T follicular helper cell (primary cell): ENCODE measurements at regions not wholly inside any gene's neighbourhood (a gene's known extent, or its start where the extent isn't known, plus 50 kb on each side); places are given as distances from the start of the nearest gene placed in this dataset.

Source experiments
- DNase-seq: peaks from one replicate; pipeline ENCODE4 v3.0.0-alpha.2; 2020; ENCODE audit warnings: low read depth

DNA sequence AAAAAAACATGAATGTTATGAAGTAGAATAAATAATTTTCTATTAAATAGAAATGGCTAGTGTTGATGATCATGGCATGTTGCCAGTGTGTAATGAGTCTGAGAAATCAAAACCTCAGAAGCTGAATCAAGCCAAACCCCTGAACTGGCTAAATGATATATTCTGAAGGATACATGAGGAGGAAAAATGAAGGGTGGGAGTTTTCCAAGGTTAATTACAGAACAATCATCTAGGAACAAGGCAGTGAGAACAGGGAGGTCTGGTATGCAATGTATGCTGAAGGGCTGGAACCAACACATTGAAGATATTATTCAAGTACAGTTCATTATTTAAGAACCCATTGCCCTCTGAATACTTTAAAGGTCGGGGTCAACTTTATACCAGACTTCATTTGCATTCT lies 309.1 kb upstream of the NRIP1 start:
- no peak for DNase-seq

DNA sequence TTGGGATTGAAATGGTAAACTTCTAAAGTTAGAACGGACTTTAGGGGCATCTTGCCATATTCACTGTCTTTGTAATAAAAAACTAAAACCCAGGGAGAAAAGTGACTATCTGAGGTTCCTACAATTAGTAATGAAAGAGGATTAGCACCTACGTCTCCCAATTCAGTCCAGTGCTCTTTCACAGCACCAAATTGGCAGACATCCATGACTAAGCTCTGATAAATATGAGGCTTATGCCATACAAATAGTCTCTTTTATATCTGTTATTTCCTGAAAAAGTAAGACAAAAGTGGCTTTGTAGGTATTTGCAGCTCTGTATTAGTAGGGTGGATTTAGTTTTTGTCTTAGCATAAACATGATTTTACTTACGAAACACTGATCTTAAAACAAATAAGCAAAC lies 315.0 kb upstream of the NRIP1 start:
- DNase-seq = no peak

DNA sequence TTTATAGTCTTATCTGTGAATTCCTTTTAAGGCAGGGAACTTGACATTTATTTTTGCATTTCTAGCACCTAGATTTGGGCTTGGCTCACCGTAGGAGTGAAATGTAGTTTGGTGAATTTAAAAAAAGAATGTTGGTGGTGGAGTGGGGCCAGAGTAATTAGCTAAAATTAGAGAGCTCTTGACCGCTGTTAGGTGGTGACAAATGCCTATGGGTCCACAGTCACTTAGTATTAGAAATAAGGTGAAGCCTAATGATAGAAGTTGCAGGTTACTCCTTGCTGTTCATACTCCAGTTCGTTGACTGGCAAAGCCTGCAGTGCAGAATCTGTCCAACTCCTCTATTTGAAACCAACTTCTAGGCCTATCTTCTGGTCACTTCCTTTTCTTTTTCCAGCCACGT lies 318.8 kb upstream of the NRIP1 start:
- DNase-seq = no peak

DNA sequence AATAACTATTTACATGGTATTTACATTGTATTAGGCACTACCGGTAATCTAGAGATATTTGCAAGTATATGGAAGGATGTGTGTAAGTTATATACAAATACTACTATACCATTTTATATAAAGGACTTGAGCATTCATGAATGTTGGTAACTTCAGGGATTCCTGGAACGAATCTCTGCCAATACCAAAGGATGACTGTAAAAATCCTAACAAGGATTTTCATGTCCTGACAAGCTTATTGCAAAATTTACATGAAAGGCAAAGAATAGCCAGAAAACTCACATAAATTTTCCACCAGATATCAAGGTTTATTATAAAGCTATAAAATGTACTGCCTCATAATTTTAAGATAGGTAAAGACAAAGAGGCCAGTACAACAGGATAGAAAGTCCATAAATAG lies 325.2 kb upstream of the NRIP1 start:
- DNase-seq = no peak

DNA sequence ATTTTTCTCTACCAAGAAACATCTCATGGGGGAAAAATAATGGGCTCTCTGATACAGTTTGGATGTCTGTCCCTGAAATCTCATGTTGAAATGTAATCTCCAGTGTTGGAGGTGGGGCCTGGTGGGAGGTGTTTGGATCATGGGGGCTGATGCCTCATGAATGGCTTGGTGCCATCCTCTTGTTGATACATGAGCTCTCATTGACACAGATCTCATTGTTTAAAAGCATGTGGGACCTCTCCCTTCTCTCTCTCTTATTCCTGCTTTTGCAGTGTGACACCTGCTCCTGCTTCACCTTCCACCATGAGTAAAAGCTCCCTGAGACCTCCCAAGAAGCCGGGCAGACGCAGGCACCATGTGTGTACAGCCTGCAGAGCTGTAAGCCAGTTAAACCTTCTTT lies 332.5 kb upstream of the NRIP1 start:
- no peak for DNase-seq

DNA sequence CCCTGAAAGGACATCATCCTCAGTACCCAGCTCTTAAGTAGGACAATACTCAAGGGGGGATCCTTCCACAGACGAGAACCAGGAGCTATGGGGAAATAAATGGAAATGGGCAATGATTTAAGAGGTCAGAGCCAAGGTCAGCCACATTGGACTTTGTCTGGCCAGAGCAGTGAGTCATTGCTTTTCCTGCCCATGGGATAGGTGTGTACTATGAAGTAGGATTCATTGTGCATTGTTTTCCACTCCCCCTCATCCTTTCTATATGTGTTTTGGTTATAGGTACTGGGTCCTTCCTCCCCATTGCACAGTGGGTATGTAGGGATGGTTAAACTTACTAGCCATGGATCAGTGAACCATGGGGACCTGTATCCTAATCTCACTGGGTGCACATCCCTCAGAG lies 328.9 kb upstream of the USP25 start:
- no peak for DNase-seq

DNA sequence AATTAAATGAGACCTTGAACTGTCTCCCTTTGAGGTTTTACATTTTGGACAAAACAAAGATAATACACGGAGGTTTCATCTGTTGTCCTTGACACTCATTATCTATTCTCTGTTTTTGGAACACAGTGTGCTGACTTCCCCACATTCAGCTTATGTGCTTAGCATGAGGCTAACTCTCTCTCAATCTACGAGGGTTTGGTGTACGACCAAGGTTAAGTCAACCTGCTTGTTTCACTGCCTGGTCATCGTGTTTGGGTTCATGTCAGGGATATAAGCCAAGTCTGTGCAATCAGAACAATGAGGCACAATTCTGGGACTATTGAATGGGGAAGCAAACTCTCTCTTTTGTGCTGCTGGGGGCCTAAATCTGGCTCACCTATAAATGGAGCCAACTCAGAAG lies 328.5 kb upstream of the USP25 start:
- DNase-seq = no peak

DNA sequence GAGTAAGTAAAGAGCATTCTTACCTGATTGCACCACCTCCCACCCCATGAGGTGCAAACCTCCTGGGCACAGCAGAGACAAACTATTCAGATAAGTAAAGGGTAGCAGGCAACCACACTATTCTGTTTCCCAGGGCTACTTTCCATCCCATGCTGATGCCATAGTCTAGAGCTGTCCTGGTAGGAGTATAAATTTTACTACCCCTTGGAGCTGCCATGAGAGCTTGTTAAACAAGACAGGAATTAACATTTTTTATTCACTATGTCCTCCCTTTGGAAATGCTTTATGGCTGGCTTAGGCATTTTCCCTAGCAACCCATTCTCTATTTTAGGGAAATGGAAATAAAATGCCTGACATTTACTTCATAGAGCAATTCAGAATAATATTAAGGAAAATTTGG lies 324.6 kb upstream of the USP25 start:
- DNase-seq = no peak

DNA sequence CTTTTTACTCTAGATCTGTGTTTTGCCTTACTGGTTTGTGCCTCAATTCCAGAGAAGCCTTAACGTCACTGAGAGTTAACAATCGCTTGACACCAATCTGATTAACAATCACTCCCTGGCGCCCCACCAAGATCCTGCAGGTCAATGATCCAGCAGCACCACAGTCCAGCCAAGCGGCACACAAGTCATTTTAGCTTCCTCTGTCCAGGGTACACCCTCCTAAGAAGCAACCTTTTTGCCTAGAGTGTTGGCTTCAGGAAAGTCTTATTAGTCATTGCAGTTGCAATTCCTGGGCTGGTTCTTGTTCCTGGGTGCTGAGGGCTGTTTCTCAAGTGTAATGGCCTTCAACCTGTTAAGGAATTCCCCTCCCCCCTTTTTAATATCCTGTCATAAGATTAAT lies 323.0 kb upstream of the USP25 start:
- DNase-seq = no peak

DNA sequence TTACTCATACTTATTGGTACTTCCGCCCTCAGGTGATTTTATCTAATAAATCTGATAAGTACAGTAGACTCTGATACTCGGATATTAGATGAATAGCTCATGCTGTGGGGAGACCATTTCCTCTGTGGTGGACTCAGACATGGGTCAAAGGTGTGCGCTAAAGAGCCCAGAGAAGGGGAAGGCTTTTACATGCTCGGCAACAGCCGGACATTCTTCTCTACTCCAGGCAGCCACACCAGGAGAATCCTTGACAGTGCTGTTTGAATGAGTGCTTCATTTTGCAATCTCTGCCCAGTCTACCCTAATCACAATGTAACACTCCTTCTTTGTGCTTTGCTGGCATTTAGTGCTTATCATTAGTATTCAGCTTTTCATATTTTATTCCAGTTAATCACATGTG lies 322.2 kb upstream of the USP25 start:
- DNase-seq = no peak

DNA sequence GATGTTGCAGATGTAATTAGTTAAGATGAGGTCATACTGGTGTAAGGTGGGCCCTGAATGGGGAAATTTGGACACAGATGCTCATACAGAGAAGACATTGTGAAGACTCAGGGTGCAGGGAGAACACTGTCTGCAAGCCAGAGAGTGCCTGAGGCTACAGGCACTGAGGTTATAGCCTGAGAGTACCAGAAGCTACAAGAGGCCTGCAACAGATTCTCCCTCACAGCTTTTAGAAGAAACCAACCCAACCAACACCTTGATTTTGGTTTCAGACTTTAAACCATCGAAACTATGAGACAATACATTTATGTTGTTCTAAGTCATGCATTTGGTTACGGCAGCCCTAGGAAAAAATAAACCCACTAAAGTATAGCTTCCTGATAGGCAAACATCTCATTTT lies 321.7 kb upstream of the USP25 start:
- no peak for DNase-seq

DNA sequence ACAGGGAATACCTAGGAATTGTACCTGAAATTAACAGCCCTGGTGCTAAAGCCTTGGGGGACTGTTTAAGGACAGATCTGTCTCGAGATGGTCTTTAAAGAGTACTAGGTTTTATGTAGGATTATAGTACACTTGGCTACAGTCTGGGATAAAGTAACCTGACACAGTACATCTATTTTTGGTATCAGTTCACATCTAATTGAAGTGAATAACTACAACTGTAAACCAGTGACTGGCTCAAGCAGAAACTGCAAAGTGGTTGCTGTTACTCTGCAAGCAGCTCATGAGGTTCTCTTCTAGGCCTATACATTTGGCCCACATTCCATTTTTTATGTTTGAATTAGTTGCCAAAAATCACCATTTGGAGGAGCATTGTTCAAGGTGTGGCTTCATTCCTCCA lies 320.8 kb upstream of the USP25 start:
- DNase-seq = no peak

DNA sequence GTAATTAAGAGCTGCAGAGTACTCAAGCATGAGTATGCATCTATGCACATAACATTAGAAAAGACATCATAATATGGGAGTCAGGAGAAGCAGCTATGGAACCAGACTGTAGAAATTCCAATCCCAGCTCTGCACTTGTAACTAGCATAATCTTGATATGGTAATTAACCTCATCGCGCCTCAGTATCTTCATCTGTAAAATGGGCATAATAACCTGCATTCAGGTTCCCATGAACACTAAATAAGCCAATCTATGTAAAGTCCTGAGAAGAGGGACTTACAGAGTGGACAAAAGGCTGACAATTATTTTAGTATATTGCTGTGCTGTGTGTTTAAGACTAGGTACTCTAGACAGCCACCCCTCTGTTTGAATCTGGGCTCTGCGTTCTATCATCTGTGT lies 318.9 kb upstream of the USP25 start:
- no peak for DNase-seq

DNA sequence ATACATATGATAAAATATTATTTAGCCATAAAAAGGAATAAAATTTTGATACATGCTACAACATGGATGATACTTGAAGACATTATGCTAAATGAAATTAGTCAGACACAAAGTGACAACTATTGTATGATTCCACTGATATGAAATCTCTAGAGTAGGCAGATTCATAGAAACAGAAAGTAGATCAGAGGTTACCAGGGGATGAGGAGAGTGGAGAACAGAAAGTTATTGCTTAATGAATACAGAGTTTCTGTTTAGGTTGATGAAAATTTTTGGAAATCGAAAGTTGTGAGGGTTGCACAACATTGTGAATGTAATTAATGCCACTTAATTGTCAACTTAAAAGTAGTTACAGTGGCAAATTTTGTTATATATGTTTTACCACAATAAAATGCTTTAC lies 315.7 kb upstream of the USP25 start:
- DNase-seq = no peak

DNA sequence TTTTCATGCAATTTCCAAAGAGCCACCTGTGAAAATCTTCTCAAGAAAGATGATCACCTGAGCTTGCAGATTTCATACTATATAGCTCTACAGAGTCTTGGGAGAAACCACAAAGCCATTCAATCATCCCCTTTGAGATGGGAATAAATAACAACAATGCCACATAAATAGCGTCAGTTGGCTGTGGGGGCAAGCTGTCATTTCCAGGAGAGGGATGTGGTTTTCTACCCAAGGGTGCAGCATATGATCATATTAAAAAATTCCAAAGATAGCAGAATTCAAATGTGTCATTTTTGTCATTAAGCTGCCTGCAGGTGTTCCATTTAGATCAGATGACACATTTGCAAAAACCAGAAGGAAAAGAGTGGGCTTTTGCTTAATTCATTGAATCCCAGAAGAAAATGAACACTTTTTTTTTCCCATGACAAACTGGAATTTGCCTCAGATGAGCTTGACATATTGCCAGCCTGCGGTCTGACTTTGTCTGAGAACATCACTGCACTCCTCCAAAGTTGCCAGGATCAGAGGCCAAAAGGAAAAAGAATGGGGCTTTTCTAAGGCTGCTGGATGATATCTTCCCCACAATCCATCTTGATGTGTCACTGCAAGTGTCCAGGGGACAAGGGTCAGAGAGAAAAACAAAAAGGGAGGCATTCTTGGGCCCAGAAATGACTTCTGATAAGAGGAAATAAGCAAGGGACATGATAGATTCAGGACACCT lies 314.1 kb upstream of the USP25 start:
- no peak for DNase-seq

DNA sequence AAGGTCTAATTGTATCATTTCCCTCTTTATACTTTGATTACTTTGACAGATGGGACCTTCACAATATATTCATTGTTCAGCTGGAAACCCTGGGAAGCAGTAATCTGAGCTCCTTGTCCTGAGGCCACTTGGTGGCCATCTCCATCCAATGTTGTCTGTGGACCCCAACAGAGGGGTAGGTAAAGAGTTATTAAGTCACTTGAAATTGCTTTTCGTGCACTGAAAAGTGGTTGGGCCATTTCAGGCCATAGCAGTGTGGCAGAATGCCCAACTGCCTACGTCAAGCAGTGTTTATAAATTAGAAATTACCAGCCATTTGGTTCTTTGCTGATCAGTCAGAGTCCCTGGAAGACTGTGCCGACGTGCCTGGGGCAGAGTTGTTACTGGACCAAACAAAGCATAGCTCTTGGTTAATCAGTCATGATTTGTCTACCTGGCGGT lies 308.3 kb upstream of the USP25 start:
- DNase-seq = no peak

DNA sequence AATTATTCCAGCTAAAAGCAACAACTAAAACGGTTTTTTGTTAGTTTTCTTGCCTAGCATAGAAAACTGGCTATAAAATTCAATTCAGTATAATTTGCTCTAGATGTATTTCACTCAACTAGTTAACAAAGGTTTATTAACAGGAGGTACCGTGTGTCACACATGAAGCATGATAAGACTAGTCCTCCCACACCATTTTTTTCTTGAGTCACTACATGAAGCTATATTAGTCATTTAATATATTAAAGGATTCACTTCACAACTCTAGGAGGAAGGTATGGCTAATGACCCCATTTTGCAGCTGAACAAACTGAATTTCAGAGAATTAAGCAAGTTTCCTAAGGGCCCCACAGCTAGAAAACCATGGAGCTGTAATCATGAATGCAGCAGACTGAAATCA lies 307.8 kb upstream of the USP25 start:
- DNase-seq = no peak

DNA sequence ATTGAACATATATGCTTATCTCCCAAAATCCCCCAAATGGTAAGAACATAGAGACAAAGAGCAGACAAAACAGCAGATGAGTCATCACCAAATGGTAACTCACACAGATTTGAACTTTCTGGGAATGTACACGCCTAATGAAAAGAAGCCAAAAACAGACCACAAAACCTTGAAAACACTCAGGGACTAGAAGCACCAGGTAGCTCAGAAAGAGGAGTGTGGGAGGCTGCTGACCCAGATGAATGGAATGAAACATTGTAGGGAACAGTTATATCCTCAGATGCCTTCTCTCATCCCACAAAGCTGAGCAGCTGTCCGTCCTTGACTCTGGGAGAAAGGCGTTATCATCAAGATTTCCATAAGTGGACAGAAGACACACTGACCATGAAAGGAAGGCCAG lies 307.0 kb upstream of the USP25 start:
- no peak for DNase-seq

DNA sequence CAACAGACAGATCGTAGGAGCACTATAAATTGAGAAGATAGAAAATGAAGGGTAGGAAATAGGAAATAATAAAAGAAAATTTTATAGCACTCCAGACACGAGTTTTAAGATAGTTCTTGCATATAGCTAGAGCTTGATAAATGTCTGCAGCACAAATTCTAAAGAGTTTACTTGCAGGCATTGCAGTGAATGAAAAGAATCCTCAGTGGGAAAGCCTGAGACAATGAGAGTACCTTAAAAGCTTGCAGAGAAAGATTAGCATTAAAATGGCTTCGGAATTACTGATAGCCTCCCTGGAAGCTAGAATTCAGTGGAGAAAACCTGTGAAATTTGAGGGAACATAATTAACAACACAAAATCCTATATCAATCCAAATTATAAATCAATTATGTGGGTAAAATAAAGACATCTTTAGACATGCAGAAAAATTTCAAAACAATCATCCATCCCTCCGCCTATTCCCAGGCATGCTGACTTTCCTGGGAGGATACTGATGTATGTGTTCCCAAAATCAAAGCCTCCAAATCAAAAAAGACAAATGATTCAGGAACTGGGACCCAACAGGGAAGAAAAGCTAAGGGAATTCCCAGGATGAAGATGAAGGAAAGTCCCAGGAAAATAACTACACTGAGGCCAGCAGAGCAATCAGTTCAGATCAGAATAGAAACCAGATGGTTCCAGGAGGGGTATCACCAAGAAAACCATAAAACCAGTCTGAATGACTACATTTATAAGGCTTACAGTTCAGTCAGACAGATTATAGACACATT lies 305.9 kb upstream of the USP25 start:
- no peak for DNase-seq

DNA sequence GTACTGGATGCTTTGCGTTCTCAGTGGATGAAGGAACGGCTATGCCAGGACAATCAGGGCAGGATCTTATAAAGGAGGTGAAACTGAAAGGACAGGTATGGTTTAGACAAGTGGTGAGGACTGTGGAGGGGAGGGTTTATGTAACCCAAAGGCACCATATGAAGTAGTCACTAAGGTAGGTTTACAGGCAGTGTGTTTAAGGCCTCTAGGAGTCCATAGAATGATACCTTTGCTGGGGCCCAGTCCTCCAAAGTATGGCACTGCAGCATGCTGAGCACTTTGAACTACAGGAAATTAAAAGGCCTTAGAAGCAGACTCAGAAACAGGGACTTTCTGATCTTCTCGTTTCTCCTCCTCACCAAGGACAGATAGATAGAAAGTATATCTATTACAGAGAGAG lies 304.7 kb upstream of the USP25 start:
- DNase-seq = no peak

DNA sequence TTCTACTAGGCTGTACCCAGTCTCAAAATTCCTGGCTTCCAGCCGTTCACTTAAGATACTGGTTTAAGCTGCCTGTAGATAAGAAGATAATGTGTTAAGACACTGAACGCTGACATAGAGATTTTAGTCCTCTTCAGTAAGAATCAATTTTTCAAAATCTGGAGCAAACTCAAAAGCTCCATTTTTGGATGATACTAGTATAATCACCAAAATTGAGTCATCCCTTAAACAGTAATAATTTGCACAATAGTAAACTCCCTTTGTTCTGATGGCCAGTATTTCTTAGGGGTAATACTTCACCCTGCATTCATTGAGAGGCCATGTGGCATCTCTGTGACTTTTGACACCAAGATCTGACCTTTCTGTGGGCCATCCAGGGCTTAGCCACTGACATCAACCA lies 299.8 kb upstream of the USP25 start:
- DNase-seq = no peak

DNA sequence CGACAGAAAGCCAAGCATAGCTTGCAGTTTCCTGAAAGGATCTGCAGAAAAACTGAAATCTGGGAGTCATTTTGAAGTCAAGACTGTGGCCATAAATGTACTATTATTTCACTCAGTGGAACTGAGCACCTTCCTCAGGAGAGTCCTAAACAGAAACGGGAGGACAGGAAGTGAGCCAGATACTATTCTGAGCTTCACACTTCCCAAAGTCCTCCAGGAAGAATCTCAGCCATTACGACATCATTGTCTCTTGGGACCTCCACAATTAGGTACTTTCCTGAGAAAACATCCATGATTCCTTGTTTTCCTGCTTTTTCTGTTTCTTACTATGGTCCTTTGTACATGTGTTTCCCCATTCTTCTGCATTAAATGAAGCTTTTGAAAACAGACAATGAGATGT lies 299.2 kb upstream of the USP25 start:
- no peak for DNase-seq

DNA sequence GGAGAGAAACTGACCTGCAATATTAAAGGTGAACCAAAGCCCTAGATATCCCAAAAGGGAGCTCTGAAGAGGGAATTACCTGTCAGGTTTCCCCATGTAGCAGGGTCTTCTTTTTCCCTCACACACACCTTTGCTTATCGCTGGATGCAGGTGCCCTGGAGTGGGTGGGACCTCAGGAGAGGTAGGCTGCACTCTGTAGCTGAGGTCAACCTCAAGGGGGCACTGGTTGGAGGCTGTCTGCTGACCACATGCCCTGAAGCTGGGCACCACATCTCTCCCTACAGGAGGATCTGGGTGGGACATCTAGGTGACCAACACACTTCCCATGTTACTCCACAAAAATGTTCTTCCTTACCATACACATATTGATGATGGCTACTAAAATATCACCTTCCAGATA lies 298.7 kb upstream of the USP25 start:
- DNase-seq = no peak

DNA sequence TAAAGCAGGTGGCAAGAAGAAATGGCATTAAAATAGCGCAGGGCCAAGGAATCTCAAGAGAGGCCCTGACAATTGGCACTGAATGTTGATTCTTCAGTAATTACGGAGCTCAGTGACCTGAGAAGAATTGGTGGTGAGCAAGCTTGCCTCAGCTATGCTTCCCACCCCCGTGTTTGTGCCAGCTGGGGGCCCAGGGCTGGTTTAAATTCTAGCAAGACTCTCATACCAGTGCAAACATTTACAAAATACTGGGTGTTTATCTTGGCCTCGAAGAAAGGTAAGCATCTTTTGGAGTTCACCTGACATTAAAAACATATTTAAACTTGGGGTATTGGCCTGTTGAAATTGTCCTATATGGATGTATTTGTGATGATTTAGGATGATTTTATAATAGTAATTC lies 296.7 kb upstream of the USP25 start:
- no peak for DNase-seq
